Transverse colon (tissue), 4 donors: ENCODE measurements at regions not wholly inside any gene's neighbourhood (a gene's known extent, or its start where the extent isn't known, plus 50 kb on each side); places are given as distances from the start of the nearest gene placed in this dataset.

ENCODE experiments used
- DNase-seq: peaks from one replicate; pipeline ENCODE4 v3.0.0-alpha.2; 2019
- H3K27ac ChIP-seq, 4 donors: fragments of 200-600 bp; sonication (generic); 2 replicates each; pipeline ENCODE4 v1.5.1; 2016 to 2018; ENCODE audit warnings: inconsistent platforms in 4 of 4
- H3K27me3 ChIP-seq: fragments of 200-600 bp; sonication (generic); 2 replicates; pipeline ENCODE4 v1.5.1; 2017; ENCODE audit warnings: inconsistent platforms
- H3K36me3 ChIP-seq, 4 donors: fragments of 200-600 bp; sonication (generic); 2 replicates each; pipeline ENCODE4 v1.5.1; 2017 to 2019; ENCODE audit warnings: inconsistent platforms in 4 of 4
- H3K4me1 ChIP-seq, 4 donors: fragments of 200-600 bp; sonication (generic); 2 replicates each; pipeline ENCODE4 v1.5.1; 2017 to 2020; ENCODE audit warnings: inconsistent platforms in 4 of 4
- H3K4me3 ChIP-seq, 4 donors: fragments of 200-600 bp; sonication (generic); 1 replicate in 1 of 4; 2 replicates in 3 of 4; pipeline versions ENCODE4 v1.5.1 to v1.6.1; 2017 to 2019; ENCODE audit warnings: inconsistent platforms in 4 of 4
- H3K9me3 ChIP-seq, 2 donors: fragments of 200-600 bp; sonication (generic); 2 replicates each; pipeline ENCODE4 v1.5.1; 2017 to 2019; ENCODE audit warnings: inconsistent platforms in 2 of 2
- EP300 ChIP-seq: sonication (generic); formaldehyde crosslinking; IDR thresholded peaks from one replicate; pipeline ENCODE4 v1.6.1; 2017; ENCODE audit warnings: antibody characterized with exemption, low read depth
- POLR2A ChIP-seq: fragments of 450-650 bp; IDR thresholded peaks from one replicate; pipeline ENCODE4 v1.6.1; 2016; ENCODE audit warnings: antibody characterized with exemption, mild to moderate bottlenecking, moderate library complexity
- POLR2AphosphoS5 ChIP-seq, 3 donors: sonication (generic); formaldehyde crosslinking; IDR thresholded peaks; one replicate each; pipeline ENCODE4 v1.6.1; 2016; ENCODE audit warnings: antibody characterized with exemption in 3 of 3
- WGBS, 2 donors: methylation state at CpG; one replicate each; pipeline ENCODE4 v1.1.5; 2018; ENCODE audit warnings: low coverage in 1 of 2; 5-methylcytosine and 5-hydroxymethylcytosine counted together
- in situ Hi-C, 4 donors: fragments of 200-750 bp; cut with MboI; loops; one replicate each; pipeline versions ENCODE4 v1.15.0 to v1.15.1; 2017; ENCODE audit warnings: low sequenced_read_pairs in 3 of 4, low pct_ligation_motif_present in 1 of 4, low pct_unique_long_range_greater_than_20kb in 1 of 4
- intact Hi-C: fragments of 100-400 bp; cut with DNase I; formaldehyde crosslinking; loops from one replicate; pipeline ENCODE4 v1.15.1; 2023; ENCODE audit warnings: low total_unique reads
- TF ChIP-seq, protein P1 (sequence below), 5 experiments: fragments of 200-600 bp in 3 of 5; fragments of 450-650 bp in 2 of 5; sonication (generic) in 3 of 5; IDR thresholded peaks; 1 replicate in 2 of 5; 2 replicates in 3 of 5; pipeline ENCODE4 v1.5.1; 2016 to 2017; ENCODE audit warnings: antibody characterized with exemption in 5 of 5, inconsistent platforms in 3 of 5, mild to moderate bottlenecking in 2 of 5, moderate library complexity in 1 of 5

DNA sequence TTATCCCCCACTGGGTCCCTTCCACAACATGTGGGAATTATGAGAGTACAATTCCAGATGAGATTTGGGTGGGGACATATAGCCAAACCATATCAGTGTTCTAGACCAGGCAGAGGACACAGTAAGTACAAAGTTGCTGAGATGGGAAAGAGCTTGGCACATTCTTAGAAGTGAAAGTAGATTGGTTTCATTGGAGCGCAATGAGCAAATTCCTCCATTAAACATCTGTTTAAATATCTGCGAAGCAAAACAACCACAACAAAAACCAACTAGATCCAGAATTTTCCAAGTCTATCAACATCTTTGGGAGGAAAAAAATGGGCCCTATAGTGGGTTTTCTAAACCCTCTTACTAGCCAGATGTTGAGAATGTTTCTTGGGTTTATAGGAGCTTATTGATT, 80.0 kb upstream of the STEAP1B start:
- no peak for DNase-seq
- intact Hi-C loops, result no loop called here
- H3K27me3 ChIP-seq, result peaks cover 4% of the 10 kb centered on the region
- in situ Hi-C loops, result no loop called here
- H3K4me1 ChIP-seq, result peaks cover 0 to 17% (median 6%) of the 10 kb centered on the region in 4 donors
- H3K9me3 ChIP-seq, result no peaks in the 10 kb centered on the region
- H3K36me3 ChIP-seq, result no peaks in the 10 kb centered on the region
- 73 to 75% methylated on average over 1 to 2 of the region's 2 CpGs for WGBS, 2 donors
- H3K4me3 ChIP-seq, result no peak overlapping the region
- H3K27ac ChIP-seq, result no peak overlapping the region
- TF ChIP-seq POLR2AphosphoS5 (IDR thresholded peaks at IDR 0.05) (no peak), EP300 (no peak)

DNA sequence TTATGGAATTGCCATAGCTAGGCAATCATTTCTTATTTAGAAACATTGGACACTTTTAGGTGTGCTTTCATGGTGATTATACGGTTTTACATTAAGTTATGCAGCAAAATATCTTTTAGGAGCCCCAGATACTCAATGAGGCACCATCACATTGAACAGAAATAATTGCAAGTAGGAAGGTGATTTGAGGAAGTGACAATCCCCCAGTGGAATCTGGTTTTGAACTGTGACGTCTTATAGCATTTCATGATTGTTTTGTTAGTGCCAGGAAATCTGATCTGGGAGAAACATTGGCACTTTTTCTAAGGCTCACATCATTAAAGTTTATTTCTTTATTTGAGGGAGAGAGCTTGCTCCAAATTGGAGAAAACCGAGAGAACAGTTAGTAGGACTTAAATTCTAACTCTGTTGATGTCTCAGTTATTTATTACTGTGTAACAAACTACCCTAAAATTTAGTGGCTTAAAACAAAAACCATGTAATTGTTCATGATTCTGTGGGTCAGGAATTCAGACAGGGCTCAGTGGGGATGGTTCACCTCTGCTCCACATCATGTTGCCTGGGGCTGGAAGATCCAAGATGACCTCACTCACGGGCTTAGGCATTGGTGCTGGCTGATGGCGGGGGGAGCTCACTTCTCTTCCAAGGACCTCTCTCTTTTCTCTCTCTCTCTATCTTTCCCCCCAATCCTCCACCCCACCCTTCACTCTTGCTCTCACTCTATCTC, 78.2 kb upstream of the STEAP1B start:
- Histone ChIP-seq H3K9me3 (no peaks in the 10 kb centered on the region), H3K36me3 (no peaks in the 10 kb centered on the region), H3K4me1 (peaks cover 0 to 17% (median 6%) of the 10 kb centered on the region in 4 donors), H3K4me3 (no peak overlapping the region), H3K27ac (peak overlapping the region; percentile 54 to 70 (median 66)), H3K27me3 (peaks cover 4% of the 10 kb centered on the region)
- intact Hi-C loops, result no loop called here
- 27 to 54% methylated on average over 3 to 5 of the region's 5 CpGs for WGBS, 2 donors
- no peak for DNase-seq
- in situ Hi-C loops, result no loop called here
- TF ChIP-seq POLR2AphosphoS5 (IDR thresholded peaks at IDR 0.05) (no peak), EP300 (no peak), POLR2A (no peak)
- TF ChIP-seq, protein P1, sequence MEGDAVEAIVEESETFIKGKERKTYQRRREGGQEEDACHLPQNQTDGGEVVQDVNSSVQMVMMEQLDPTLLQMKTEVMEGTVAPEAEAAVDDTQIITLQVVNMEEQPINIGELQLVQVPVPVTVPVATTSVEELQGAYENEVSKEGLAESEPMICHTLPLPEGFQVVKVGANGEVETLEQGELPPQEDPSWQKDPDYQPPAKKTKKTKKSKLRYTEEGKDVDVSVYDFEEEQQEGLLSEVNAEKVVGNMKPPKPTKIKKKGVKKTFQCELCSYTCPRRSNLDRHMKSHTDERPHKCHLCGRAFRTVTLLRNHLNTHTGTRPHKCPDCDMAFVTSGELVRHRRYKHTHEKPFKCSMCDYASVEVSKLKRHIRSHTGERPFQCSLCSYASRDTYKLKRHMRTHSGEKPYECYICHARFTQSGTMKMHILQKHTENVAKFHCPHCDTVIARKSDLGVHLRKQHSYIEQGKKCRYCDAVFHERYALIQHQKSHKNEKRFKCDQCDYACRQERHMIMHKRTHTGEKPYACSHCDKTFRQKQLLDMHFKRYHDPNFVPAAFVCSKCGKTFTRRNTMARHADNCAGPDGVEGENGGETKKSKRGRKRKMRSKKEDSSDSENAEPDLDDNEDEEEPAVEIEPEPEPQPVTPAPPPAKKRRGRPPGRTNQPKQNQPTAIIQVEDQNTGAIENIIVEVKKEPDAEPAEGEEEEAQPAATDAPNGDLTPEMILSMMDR (IDR thresholded peaks at IDR 0.05), result no peak

DNA sequence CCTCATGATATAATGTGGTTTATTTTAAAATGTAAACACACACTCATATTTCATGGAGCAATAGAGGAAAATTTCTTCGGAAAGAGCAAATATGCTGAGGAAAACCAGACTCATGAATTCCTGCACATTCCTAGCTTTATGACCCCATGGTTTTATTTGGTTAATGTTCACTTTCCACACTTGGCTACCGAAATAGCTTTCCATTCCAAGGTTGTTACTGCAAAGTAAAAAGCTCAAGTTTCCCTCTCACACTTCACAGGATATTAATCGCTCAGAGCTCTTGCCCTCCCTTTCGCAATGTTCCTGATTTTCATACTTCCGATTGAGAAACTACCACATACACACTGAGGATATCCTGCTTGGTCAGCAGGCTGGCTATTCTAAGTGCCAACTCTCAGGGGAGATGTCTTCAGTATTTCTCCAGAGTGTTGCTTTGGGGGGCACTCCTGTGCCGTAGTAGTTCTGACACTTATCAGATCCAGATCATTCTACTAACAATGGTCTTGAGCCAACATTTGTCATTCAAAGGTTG, 77.5 kb upstream of the STEAP1B start:
- intact Hi-C loops (no loop called here), in situ Hi-C loops (no loop called here)
- DNase-seq, result no peak
- Histone ChIP-seq H3K27ac (peak overlapping the region; percentile 54 to 70 (median 66)), H3K4me3 (no peak overlapping the region), H3K36me3 (no peaks in the 10 kb centered on the region), H3K4me1 (peaks cover 0 to 17% (median 6%) of the 10 kb centered on the region in 4 donors), H3K9me3 (no peaks in the 10 kb centered on the region), H3K27me3 (peaks cover 4% of the 10 kb centered on the region)
- 19 to 22% methylated on average over 6 of the region's 6 CpGs for WGBS, 2 donors
- TF ChIP-seq, protein P1 (IDR thresholded peaks at IDR 0.05), result no peak
- TF ChIP-seq POLR2AphosphoS5 (IDR thresholded peaks at IDR 0.05), result peak; percentile 59 to 78 (median 75)

DNA sequence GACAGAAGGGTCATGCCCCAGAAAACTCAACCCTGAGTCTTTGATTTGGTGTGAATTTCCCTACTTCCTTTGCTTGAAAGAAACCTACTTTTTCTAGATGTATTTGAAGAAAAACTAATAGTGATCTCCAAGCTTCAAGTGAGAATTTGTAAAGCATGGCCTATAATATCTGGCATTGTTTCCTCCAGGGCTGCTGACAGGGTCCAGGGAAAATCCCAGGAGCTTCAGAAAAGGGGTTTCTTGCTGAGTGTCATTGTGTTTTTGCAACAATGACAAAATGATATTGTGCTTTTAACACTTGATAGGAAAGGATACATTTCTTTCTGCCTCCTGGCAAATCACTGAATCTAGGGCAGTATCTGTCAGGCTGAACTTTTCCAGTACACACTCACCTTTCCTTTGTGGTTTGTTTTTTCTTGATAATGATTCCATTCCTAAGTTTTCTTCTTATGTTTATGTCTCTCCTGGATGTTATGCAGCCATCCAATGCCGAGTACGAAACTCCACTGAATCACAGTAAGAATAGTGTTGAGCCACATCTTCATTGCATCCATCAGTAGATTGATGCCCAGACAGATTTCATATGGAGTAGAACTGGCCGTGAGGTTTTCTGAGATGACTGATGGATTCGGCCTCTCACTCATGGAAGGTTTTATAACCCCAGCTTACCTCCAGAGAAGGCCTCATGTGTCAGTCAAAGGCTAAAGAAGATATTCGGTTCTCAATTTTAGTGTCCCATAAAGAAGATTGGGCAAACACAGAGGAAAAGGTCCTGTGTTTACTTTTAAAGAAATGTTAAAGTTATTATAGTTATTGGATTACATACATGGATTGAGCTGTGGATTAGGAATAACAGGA, 76.9 kb upstream of the STEAP1B start:
- Histone ChIP-seq H3K27ac (peak overlapping the region; percentile 30 to 70 (median 66)), H3K9me3 (no peaks in the 10 kb centered on the region), H3K4me3 (no peak overlapping the region), H3K36me3 (no peaks in the 10 kb centered on the region), H3K27me3 (peaks cover 4% of the 10 kb centered on the region), H3K4me1 (peaks cover 0 to 17% (median 6%) of the 10 kb centered on the region in 4 donors)
- 32 to 34% methylated on average over 3 to 5 of the region's 5 CpGs for WGBS, 2 donors
- in situ Hi-C loops (no loop called here), intact Hi-C loops (no loop called here)
- no peak for DNase-seq
- TF ChIP-seq EP300, result no peak
- TF ChIP-seq POLR2A, result no peak
- no peak for TF ChIP-seq POLR2AphosphoS5 (IDR thresholded peaks at IDR 0.05)
- TF ChIP-seq, protein P1 (IDR thresholded peaks at IDR 0.05), result no peak
